OCI-LY7 (cell line): ENCODE measurements at regions not wholly inside any gene's neighbourhood (a gene's known extent, or its start where the extent isn't known, plus 50 kb on each side); places are given as distances from the start of the nearest gene placed in this dataset.

Source experiments
- BruUV-seq: library from RNA; stranded (reverse); fragments of 400-500 nt; replicated peaks from 2 replicates; lab custom pipeline; 2021; lab: Mats Ljungman, UMichigan
- CTCF ChIA-PET: fragments of 300-600 bp; sonication (Branson Sonifier 250); formaldehyde crosslinking; loops from one replicate; lab custom pipeline; 2022; ENCODE audit warnings: antibody characterized with exemption; ENCODE audit not compliant: unreplicated experiment; lab: Charles Lee
- POLR2A ChIA-PET: fragments of 300-600 bp; sonication (Branson Sonifier 250); formaldehyde crosslinking; loops from one replicate; lab custom pipeline; 2022; ENCODE audit warnings: antibody characterized with exemption; lab: Charles Lee
- DNase-seq: peaks from one replicate; pipeline ENCODE4 v3.0.0-alpha.2; 2015; ENCODE audit warnings: low spot score
- H2AFZ ChIP-seq: fragments of 200-600 bp; sonication (generic), shearing (Covaris generic); 2 replicates; pipeline ENCODE4 v1.6.1; 2014; ENCODE audit warnings: mild to moderate bottlenecking, antibody characterized with exemption, low read length, moderate library complexity
- H3K27ac ChIP-seq: fragments of 200-600 bp; sonication (generic); 2 replicates; pipeline ENCODE4 v1.5.1; 2014; ENCODE audit warnings: mixed run types, low read depth, mild to moderate bottlenecking, moderate library complexity, low read length, inconsistent platforms; ENCODE audit not compliant: poor library complexity, severe bottlenecking
- H3K36me3 ChIP-seq: fragments of 200-600 bp; sonication (generic); 2 replicates; pipeline ENCODE4 v1.6.1; 2014; ENCODE audit warnings: mild to moderate bottlenecking, antibody characterized with exemption, low read length, moderate library complexity, mixed read lengths; ENCODE audit not compliant: insufficient read depth
- H3K4me1 ChIP-seq: fragments of 200-600 bp; sonication (generic); 2 replicates; pipeline ENCODE4 v1.5.1; 2014; ENCODE audit warnings: mild to moderate bottlenecking, low read length; ENCODE audit not compliant: insufficient read depth, poor library complexity, severe bottlenecking
- H3K4me2 ChIP-seq: fragments of 200-600 bp; sonication (generic); 2 replicates; pipeline ENCODE4 v1.6.1; 2014; ENCODE audit warnings: mild to moderate bottlenecking, low read length
- H3K4me3 ChIP-seq: fragments of 200-600 bp; sonication (generic); 2 replicates; pipeline ENCODE4 v1.5.1; 2014; ENCODE audit warnings: mild to moderate bottlenecking, low read depth, low read length; ENCODE audit not compliant: poor library complexity, severe bottlenecking
- H3K79me2 ChIP-seq: fragments of 200-600 bp; sonication (generic); 2 replicates; pipeline ENCODE4 v1.6.1; 2016; ENCODE audit warnings: low read depth, mild to moderate bottlenecking, low read length, moderate library complexity, mixed read lengths; ENCODE audit not compliant: insufficient read depth
- H3K9me2 ChIP-seq: fragments of 200-600 bp; sonication (generic); 2 replicates; pipeline ENCODE4 v1.6.1; 2016; ENCODE audit warnings: mild to moderate bottlenecking, low read length, mixed read lengths; ENCODE audit not compliant: insufficient read depth
- H3K9me3 ChIP-seq: fragments of 200-600 bp; sonication (generic); 2 replicates; pipeline ENCODE4 v1.6.1; 2014; ENCODE audit warnings: mild to moderate bottlenecking, mixed run types, low read length, mixed read lengths
- H4K20me1 ChIP-seq: fragments of 200-600 bp; sonication (generic); 2 replicates; pipeline ENCODE4 v1.6.1; 2014; ENCODE audit warnings: mild to moderate bottlenecking, antibody characterized with exemption, low read length, moderate library complexity, mixed read lengths; ENCODE audit not compliant: insufficient read depth
- CTCF ChIP-seq: fragments of 200-600 bp; sonication (generic); conservative IDR thresholded peaks from 2 replicates; pipeline ENCODE4 v1.5.1; 2014; ENCODE audit warnings: mild to moderate bottlenecking, antibody characterized with exemption, low read length, moderate library complexity, mixed read lengths
- EZH2phosphoT487 ChIP-seq: fragments of 200-600 bp; sonication (generic); IDR thresholded peaks from 2 replicates; pipeline ENCODE4 v1.6.1; 2018; ENCODE audit warnings: low read depth, borderline replicate concordance, mild to moderate bottlenecking, mixed run types, antibody characterized with exemption, low read length, moderate library complexity, mixed read lengths
- intact Hi-C: fragments of 100-400 bp; cut with micrococcal nuclease; formaldehyde crosslinking; loops from one replicate; pipeline ENCODE4 v1.10.0; 2022; ENCODE audit not compliant: unreplicated experiment

DNA sequence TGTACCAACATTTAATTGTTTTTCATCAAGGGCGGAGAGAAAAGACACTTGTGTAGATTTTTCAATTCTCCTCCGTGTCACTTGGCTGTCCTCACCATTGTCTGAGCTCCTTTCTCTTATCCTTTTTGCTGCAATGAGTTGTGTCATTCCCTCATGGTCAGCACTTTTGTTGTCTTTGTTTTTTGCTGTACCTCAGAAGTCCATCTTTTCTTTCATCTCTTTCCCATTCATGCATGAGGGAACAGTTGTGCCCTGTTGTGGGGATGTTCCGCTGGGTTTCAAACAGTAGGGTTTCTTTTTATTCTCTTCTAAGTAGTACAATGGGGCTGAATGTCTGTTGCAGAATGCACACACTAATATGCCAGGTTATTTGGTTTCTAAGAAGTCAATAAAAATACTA, 222.6 kb downstream of the TM9SF2 start:
- Histone ChIP-seq H2AFZ (no peak overlapping the region), H3K9me3 (no peaks in the 10 kb centered on the region), H3K79me2 (no peaks in the 10 kb centered on the region), H3K27ac (no peak overlapping the region), H3K4me1 (no peaks in the 10 kb centered on the region), H3K4me3 (no peak overlapping the region), H3K36me3 (no peaks in the 10 kb centered on the region), H3K4me2 (no peak overlapping the region), H4K20me1 (no peaks in the 10 kb centered on the region), H3K9me2 (no peaks in the 10 kb centered on the region)
- POLR2A ChIA-PET = no interaction called here
- BruUV-seq = no TSS peak
- TF ChIP-seq EZH2phosphoT487 (no peak), CTCF (no peak)
- intact Hi-C loops = no loop called here
- no peak for DNase-seq
- CTCF ChIA-PET = no interaction called here

GRCh38 chr13:99722931-99723330, 221.7 kb downstream of the TM9SF2 start:
- Histone ChIP-seq H3K9me2 (no peaks in the 10 kb centered on the region), H2AFZ (no peak overlapping the region), H3K79me2 (no peaks in the 10 kb centered on the region), H3K4me3 (no peak overlapping the region), H3K9me3 (no peaks in the 10 kb centered on the region), H3K4me2 (no peak overlapping the region), H3K27ac (no peak overlapping the region), H3K36me3 (no peaks in the 10 kb centered on the region), H3K4me1 (no peaks in the 10 kb centered on the region), H4K20me1 (no peaks in the 10 kb centered on the region)
- intact Hi-C loops = no loop called here
- TF ChIP-seq EZH2phosphoT487 = no peak
- no peak for TF ChIP-seq CTCF
- DNase-seq = no peak
- no TSS peak for BruUV-seq
- ChIA-PET CTCF (no interaction called here), POLR2A (no interaction called here)

- no peaks in the 10 kb centered on the region for H3K79me2 ChIP-seq
- H3K9me2 ChIP-seq = no peaks in the 10 kb centered on the region
- H3K27ac ChIP-seq = no peak overlapping the region
- no peaks in the 10 kb centered on the region for H3K36me3 ChIP-seq
- ChIA-PET CTCF (no interaction called here), POLR2A (interaction anchor here (0.7 to 1.3 kb wide), 2 partner anchors 8 to 18 kb away, joined by 3 to 4 read pairs; no protein-coding TSS in a partner anchor)
- TF ChIP-seq CTCF (no peak), EZH2phosphoT487 (no peak)
- intact Hi-C loops = no loop called here
- H3K9me3 ChIP-seq = no peaks in the 10 kb centered on the region
- no peak overlapping the region for H3K4me3 ChIP-seq
- no peak for DNase-seq
- no TSS peak for BruUV-seq
- no peaks in the 10 kb centered on the region for H4K20me1 ChIP-seq
- no peak overlapping the region for H2AFZ ChIP-seq
- H3K4me1 ChIP-seq = no peaks in the 10 kb centered on the region
- H3K4me2 ChIP-seq = no peak overlapping the region
Measured at GRCh38 chr13:99722338-99722818, 221.1 kb downstream of the TM9SF2 start.
